ENCODE measurements at regions not wholly inside any gene's neighbourhood (a gene's known extent, or its start where the extent isn't known, plus 50 kb on each side); places are given as distances from the start of the nearest gene placed in this dataset.

DNA sequence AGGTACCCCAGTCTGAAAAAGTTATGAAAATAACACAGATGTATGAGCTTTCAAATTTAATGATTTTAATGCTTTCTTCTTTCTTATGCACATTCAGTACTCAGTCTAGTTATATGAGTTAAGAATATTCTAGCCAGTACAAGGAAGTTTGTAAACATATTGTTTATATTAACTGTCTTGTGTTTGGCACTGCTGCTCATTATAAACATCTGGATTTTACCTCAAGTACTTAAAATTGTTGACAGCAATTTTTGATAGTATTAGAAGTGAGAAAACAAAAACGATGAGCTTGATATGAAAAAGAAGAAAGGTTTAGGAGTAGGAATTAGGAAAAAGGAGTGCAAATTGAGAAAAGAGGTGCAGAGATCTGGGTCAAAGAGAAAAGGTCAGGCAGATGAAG lies 293.3 kb downstream of the C3orf38 start:
- Histone ChIP-seq H3K9ac (ENCODE audit: low read length) (no peak overlapping the region), H3K4me1 (ENCODE audit: control insufficient read depth in 1 of 2, insufficient read depth in 2 of 2, low read length in 2 of 2) (no peaks in the 10 kb centered on the region), H2BK120ac (ENCODE audit: insufficient read depth, low read length, poor library complexity) (no peak overlapping the region), H2BK12ac (ENCODE audit: low read length) (no peak overlapping the region), H3K4me3 (ENCODE audit: low read depth, low read length) (no peak overlapping the region), H3K23ac (ENCODE audit: low read length) (no peak overlapping the region), H4K91ac (ENCODE audit: low read depth, low read length) (no peak overlapping the region), H2BK5ac (ENCODE audit: low read depth, low read length, poor library complexity) (no peak overlapping the region), H3K14ac (ENCODE audit: low read length) (no peak overlapping the region), H4K12ac (ENCODE audit: low read depth, low read length) (no peak overlapping the region), H3K79me1 (ENCODE audit: low read length) (no peaks in the 10 kb centered on the region), H3K9me3 (ENCODE audit: insufficient read depth, low read depth, low read length) (no peaks in the 10 kb centered on the region), H4K8ac (ENCODE audit: low read depth, low read length) (no peak overlapping the region), H3K27ac (ENCODE audit: low read depth, low read length) (no peak overlapping the region), H3K4me2 (ENCODE audit: low read length) (no peak overlapping the region), H3K27me3 (ENCODE audit: insufficient read depth, low read length) (no peaks in the 10 kb centered on the region), H2AFZ (ENCODE audit: insufficient read depth, low read length, poor library complexity) (no peak overlapping the region), H3K79me2 (ENCODE audit: control insufficient read depth, insufficient read depth, low read length, poor library complexity) (no peaks in the 10 kb centered on the region), H3K18ac (ENCODE audit: low read length) (no peak overlapping the region), H3K4ac (ENCODE audit: low read depth, low read length) (no peak overlapping the region), H3K36me3 (ENCODE audit: control insufficient read depth in 1 of 2, insufficient read depth in 2 of 2, low read length in 2 of 2) (no peaks in the 10 kb centered on the region), H2AK5ac (ENCODE audit: low read length) (no peak overlapping the region)
- no peak for DNase-seq
- 100% methylated on average over 1 of the region's 1 CpG for WGBS (ENCODE audit: extremely low coverage, insufficient coverage, insufficient read length)

DNA sequence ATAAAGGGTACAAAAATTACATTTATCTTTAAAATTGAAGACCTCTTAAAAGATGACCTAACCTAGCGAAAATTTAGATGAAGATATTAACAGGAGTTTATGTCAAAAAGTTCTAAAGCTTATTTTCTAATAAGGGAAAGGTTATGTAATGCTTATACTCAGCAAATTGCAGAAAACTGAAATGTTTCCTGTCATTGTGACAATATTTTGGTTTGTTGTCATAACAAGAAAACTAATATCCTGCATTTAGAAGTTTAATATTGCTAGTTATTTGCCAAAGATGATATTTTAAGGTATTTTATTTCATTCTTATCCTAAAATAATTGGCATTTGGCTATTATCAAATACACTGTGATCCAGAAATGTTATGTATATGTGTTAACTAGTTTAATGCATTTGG lies 294.5 kb downstream of the C3orf38 start:
- H3K9me3 ChIP-seq (ENCODE audit: insufficient read depth, low read depth, low read length): no peaks in the 10 kb centered on the region
- no peak overlapping the region for H3K27ac ChIP-seq (ENCODE audit: low read depth, low read length)
- H3K14ac ChIP-seq (ENCODE audit: low read length): no peak overlapping the region
- H4K91ac ChIP-seq (ENCODE audit: low read depth, low read length): no peak overlapping the region
- H3K79me2 ChIP-seq (ENCODE audit: control insufficient read depth, insufficient read depth, low read length, poor library complexity): no peaks in the 10 kb centered on the region
- H2BK120ac ChIP-seq (ENCODE audit: insufficient read depth, low read length, poor library complexity): no peak overlapping the region
- no peak overlapping the region for H3K23ac ChIP-seq (ENCODE audit: low read length)
- no peak overlapping the region for H3K4me2 ChIP-seq (ENCODE audit: low read length)
- no peaks in the 10 kb centered on the region for H3K36me3 ChIP-seq (ENCODE audit: control insufficient read depth in 1 of 2, insufficient read depth in 2 of 2, low read length in 2 of 2)
- H4K12ac ChIP-seq (ENCODE audit: low read depth, low read length): no peak overlapping the region
- no peak overlapping the region for H3K18ac ChIP-seq (ENCODE audit: low read length)
- no peaks in the 10 kb centered on the region for H3K79me1 ChIP-seq (ENCODE audit: low read length)
- no peaks in the 10 kb centered on the region for H3K4me1 ChIP-seq (ENCODE audit: control insufficient read depth in 1 of 2, insufficient read depth in 2 of 2, low read length in 2 of 2)
- DNase-seq: no peak
- H3K4ac ChIP-seq (ENCODE audit: low read depth, low read length): no peak overlapping the region
- H2BK12ac ChIP-seq (ENCODE audit: low read length): no peak overlapping the region
- no peaks in the 10 kb centered on the region for H3K27me3 ChIP-seq (ENCODE audit: insufficient read depth, low read length)
- no peak overlapping the region for H4K8ac ChIP-seq (ENCODE audit: low read depth, low read length)
- H2BK5ac ChIP-seq (ENCODE audit: low read depth, low read length, poor library complexity): no peak overlapping the region
- no peak overlapping the region for H3K4me3 ChIP-seq (ENCODE audit: low read depth, low read length)
- no peak overlapping the region for H2AFZ ChIP-seq (ENCODE audit: insufficient read depth, low read length, poor library complexity)
- WGBS (ENCODE audit: extremely low coverage, insufficient coverage, insufficient read length): no CpG with 5 or more reads among the region's 1 CpG
- no peak overlapping the region for H2AK5ac ChIP-seq (ENCODE audit: low read length)
- H3K9ac ChIP-seq (ENCODE audit: low read length): no peak overlapping the region

DNA sequence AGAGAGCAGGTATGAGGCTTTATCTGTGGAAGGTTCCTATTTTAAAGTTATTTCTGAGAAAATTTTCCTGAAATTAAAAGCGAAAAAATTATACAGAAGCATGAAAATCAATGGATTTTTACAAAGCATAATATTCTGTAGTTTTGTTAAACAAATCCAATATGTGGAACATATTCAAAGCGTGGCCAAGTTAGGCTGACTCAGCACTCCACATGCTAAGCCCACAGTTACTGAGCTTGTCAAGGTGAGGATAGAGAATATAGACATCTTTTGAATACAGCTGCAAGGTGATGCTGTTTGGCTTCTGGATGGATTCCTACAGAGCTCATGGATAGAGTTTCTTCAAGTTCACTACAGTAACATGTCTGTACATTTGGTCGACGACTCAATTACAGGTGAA lies 302.5 kb downstream of the C3orf38 start:
- Histone ChIP-seq H3K4me3 (ENCODE audit: low read depth, low read length) (no peak overlapping the region), H3K27me3 (ENCODE audit: insufficient read depth, low read length) (no peaks in the 10 kb centered on the region), H3K4ac (ENCODE audit: low read depth, low read length) (no peak overlapping the region), H2BK5ac (ENCODE audit: low read depth, low read length, poor library complexity) (no peak overlapping the region), H3K79me1 (ENCODE audit: low read length) (no peaks in the 10 kb centered on the region), H4K8ac (ENCODE audit: low read depth, low read length) (no peak overlapping the region), H3K9ac (ENCODE audit: low read length) (no peak overlapping the region), H3K4me2 (ENCODE audit: low read length) (no peak overlapping the region), H3K27ac (ENCODE audit: low read depth, low read length) (no peak overlapping the region), H3K14ac (ENCODE audit: low read length) (no peak overlapping the region), H2AFZ (ENCODE audit: insufficient read depth, low read length, poor library complexity) (no peak overlapping the region), H4K91ac (ENCODE audit: low read depth, low read length) (no peak overlapping the region), H3K23ac (ENCODE audit: low read length) (no peak overlapping the region), H2BK12ac (ENCODE audit: low read length) (no peak overlapping the region), H3K4me1 (ENCODE audit: control insufficient read depth in 1 of 2, insufficient read depth in 2 of 2, low read length in 2 of 2) (no peaks in the 10 kb centered on the region), H2BK120ac (ENCODE audit: insufficient read depth, low read length, poor library complexity) (no peak overlapping the region), H3K18ac (ENCODE audit: low read length) (no peak overlapping the region), H3K9me3 (ENCODE audit: insufficient read depth, low read depth, low read length) (no peaks in the 10 kb centered on the region), H3K36me3 (ENCODE audit: control insufficient read depth in 1 of 2, insufficient read depth in 2 of 2, low read length in 2 of 2) (no peaks in the 10 kb centered on the region), H3K79me2 (ENCODE audit: control insufficient read depth, insufficient read depth, low read length, poor library complexity) (no peaks in the 10 kb centered on the region), H2AK5ac (ENCODE audit: low read length) (no peak overlapping the region), H4K12ac (ENCODE audit: low read depth, low read length) (no peak overlapping the region)
- WGBS (ENCODE audit: extremely low coverage, insufficient coverage, insufficient read length): no CpG with 5 or more reads among the region's 4 CpGs
- no peak for DNase-seq

DNA sequence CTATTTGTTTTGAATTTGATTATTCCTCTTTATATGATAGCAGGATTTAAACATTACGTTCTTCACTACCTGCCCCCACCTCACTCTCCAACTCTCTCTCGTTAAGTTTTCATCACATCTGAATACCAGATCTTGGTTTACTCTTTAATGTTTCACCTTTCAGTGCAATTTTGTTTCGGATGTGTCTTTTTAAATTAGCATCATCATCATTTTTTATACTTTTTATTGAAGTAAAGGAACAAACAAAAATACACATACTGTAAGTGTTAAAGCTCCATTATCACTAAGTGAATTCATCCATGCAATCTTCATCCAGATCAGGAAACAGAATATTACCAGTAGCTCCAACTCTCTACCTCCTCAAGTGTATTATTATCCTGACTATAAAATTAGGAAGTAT lies 310.6 kb downstream of the C3orf38 start:
- Histone ChIP-seq H4K12ac (ENCODE audit: low read depth, low read length) (no peak overlapping the region), H4K91ac (ENCODE audit: low read depth, low read length) (no peak overlapping the region), H3K36me3 (ENCODE audit: control insufficient read depth in 1 of 2, insufficient read depth in 2 of 2, low read length in 2 of 2) (no peaks in the 10 kb centered on the region), H3K4me2 (ENCODE audit: low read length) (no peak overlapping the region), H3K4ac (ENCODE audit: low read depth, low read length) (no peak overlapping the region), H3K4me3 (ENCODE audit: low read depth, low read length) (no peak overlapping the region), H3K4me1 (ENCODE audit: control insufficient read depth in 1 of 2, insufficient read depth in 2 of 2, low read length in 2 of 2) (no peaks in the 10 kb centered on the region), H3K14ac (ENCODE audit: low read length) (no peak overlapping the region), H2BK120ac (ENCODE audit: insufficient read depth, low read length, poor library complexity) (no peak overlapping the region), H3K9ac (ENCODE audit: low read length) (no peak overlapping the region), H2BK5ac (ENCODE audit: low read depth, low read length, poor library complexity) (no peak overlapping the region), H3K79me1 (ENCODE audit: low read length) (no peaks in the 10 kb centered on the region), H3K27me3 (ENCODE audit: insufficient read depth, low read length) (no peaks in the 10 kb centered on the region), H3K9me3 (ENCODE audit: insufficient read depth, low read depth, low read length) (no peaks in the 10 kb centered on the region), H2BK12ac (ENCODE audit: low read length) (no peak overlapping the region), H3K18ac (ENCODE audit: low read length) (no peak overlapping the region), H2AFZ (ENCODE audit: insufficient read depth, low read length, poor library complexity) (no peak overlapping the region), H3K23ac (ENCODE audit: low read length) (no peak overlapping the region), H2AK5ac (ENCODE audit: low read length) (no peak overlapping the region), H3K27ac (ENCODE audit: low read depth, low read length) (no peak overlapping the region), H3K79me2 (ENCODE audit: control insufficient read depth, insufficient read depth, low read length, poor library complexity) (no peaks in the 10 kb centered on the region), H4K8ac (ENCODE audit: low read depth, low read length) (no peak overlapping the region)
- no CpG with 5 or more reads among the region's 3 CpGs for WGBS (ENCODE audit: extremely low coverage, insufficient coverage, insufficient read length)
- no peak for DNase-seq

DNA sequence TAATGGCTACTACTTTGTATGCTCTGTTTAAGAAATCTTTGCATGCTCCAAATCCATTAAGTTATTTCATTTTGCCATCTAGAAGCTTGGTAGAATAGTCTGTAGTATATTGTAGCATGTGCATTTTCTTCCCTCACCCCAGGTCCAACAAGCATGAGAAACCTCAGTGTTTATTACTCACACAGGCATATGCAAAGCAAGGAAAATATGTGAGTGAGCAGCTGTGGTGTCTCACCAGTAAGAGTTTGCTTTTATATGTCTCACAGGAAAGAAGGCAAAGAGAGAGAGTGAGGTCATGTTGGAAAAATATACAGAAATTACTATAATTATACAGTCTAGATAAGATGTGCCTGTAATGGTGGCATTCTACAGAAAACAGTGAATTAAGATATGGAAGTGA lies 312.5 kb downstream of the C3orf38 start:
- no peak overlapping the region for H3K23ac ChIP-seq (ENCODE audit: low read length)
- no peak overlapping the region for H3K18ac ChIP-seq (ENCODE audit: low read length)
- H3K36me3 ChIP-seq (ENCODE audit: control insufficient read depth in 1 of 2, insufficient read depth in 2 of 2, low read length in 2 of 2): no peaks in the 10 kb centered on the region
- H2AK5ac ChIP-seq (ENCODE audit: low read length): no peak overlapping the region
- no peak overlapping the region for H3K4me3 ChIP-seq (ENCODE audit: low read depth, low read length)
- H3K9me3 ChIP-seq (ENCODE audit: insufficient read depth, low read depth, low read length): no peaks in the 10 kb centered on the region
- no peak overlapping the region for H4K91ac ChIP-seq (ENCODE audit: low read depth, low read length)
- no peak for DNase-seq
- no peak overlapping the region for H3K9ac ChIP-seq (ENCODE audit: low read length)
- H3K79me2 ChIP-seq (ENCODE audit: control insufficient read depth, insufficient read depth, low read length, poor library complexity): no peaks in the 10 kb centered on the region
- H3K27me3 ChIP-seq (ENCODE audit: insufficient read depth, low read length): no peaks in the 10 kb centered on the region
- H2AFZ ChIP-seq (ENCODE audit: insufficient read depth, low read length, poor library complexity): no peak overlapping the region
- H3K4me2 ChIP-seq (ENCODE audit: low read length): no peak overlapping the region
- H3K14ac ChIP-seq (ENCODE audit: low read length): no peak overlapping the region
- H3K4me1 ChIP-seq (ENCODE audit: control insufficient read depth in 1 of 2, insufficient read depth in 2 of 2, low read length in 2 of 2): no peaks in the 10 kb centered on the region
- no peak overlapping the region for H3K4ac ChIP-seq (ENCODE audit: low read depth, low read length)
- no peak overlapping the region for H4K8ac ChIP-seq (ENCODE audit: low read depth, low read length)
- H2BK12ac ChIP-seq (ENCODE audit: low read length): no peak overlapping the region
- H2BK5ac ChIP-seq (ENCODE audit: low read depth, low read length, poor library complexity): no peak overlapping the region
- no peak overlapping the region for H2BK120ac ChIP-seq (ENCODE audit: insufficient read depth, low read length, poor library complexity)
- no peak overlapping the region for H3K27ac ChIP-seq (ENCODE audit: low read depth, low read length)
- no peak overlapping the region for H4K12ac ChIP-seq (ENCODE audit: low read depth, low read length)
- no peaks in the 10 kb centered on the region for H3K79me1 ChIP-seq (ENCODE audit: low read length)

Data from trophoblast cell (in vitro differentiated cells and primary cell).